ENCODE measurements at regions not wholly inside any gene's neighbourhood (a gene's known extent, or its start where the extent isn't known, plus 50 kb on each side); places are given as distances from the start of the nearest gene placed in this dataset.
"Not testable (repeated sequence)": the region's sequence is repeated elsewhere in the genome, so short reads cannot be mapped to it uniquely, and the experiment has no call there.

GRCh38 chr21:14677013-14677412 lies 130.9 kb upstream of the SAMSN1 start:
- no peak for DNase-seq

- no peak for DNase-seq
Observed at GRCh38 chr21:14675774-14676530, 129.8 kb upstream of the SAMSN1 start.

GRCh38 chr21:14673649-14674048 lies 127.5 kb upstream of the SAMSN1 start:
- no peak for DNase-seq

- no peak for DNase-seq
Observed at GRCh38 chr21:14672466-14672865, 126.4 kb upstream of the SAMSN1 start.

GRCh38 chr21:14670409-14670808 lies 124.3 kb upstream of the SAMSN1 start:
- DNase-seq: no peak

GRCh38 chr21:14669092-14669491 lies 123.0 kb upstream of the SAMSN1 start:
- not testable (repeated sequence) for DNase-seq

GRCh38 chr21:14657241-14658008 lies 111.3 kb upstream of the SAMSN1 start:
- DNase-seq: no peak

- DNase-seq: no peak
Observed at GRCh38 chr21:14646893-14647292, 100.8 kb upstream of the SAMSN1 start.

GRCh38 chr21:14645702-14646101 lies 99.6 kb upstream of the SAMSN1 start:
- no peak for DNase-seq

- DNase-seq: no peak
Observed at GRCh38 chr21:14632359-14632758, 86.2 kb upstream of the SAMSN1 start.

- DNase-seq: no peak
Observed at GRCh38 chr21:14630556-14631069, 84.5 kb upstream of the SAMSN1 start.

- DNase-seq: no peak
Observed at GRCh38 chr21:14629461-14629860, 83.3 kb upstream of the SAMSN1 start.

- not testable (repeated sequence) for DNase-seq
Observed at GRCh38 chr21:14623079-14623478, 77.0 kb upstream of the SAMSN1 start.

GRCh38 chr21:14620152-14620551 lies 74.0 kb upstream of the SAMSN1 start:
- peak; percentile 7 for DNase-seq

- no peak for DNase-seq
Observed at GRCh38 chr21:14617871-14618270, 71.8 kb upstream of the SAMSN1 start.

GRCh38 chr21:14617040-14617393 lies 70.9 kb upstream of the SAMSN1 start:
- no peak for DNase-seq

- DNase-seq: no peak
Observed at GRCh38 chr21:14616380-14617039, 70.4 kb upstream of the SAMSN1 start.

- no peak for DNase-seq
Observed at GRCh38 chr21:14615359-14615974, 69.4 kb upstream of the SAMSN1 start.

GRCh38 chr21:14614287-14614686 lies 68.2 kb upstream of the SAMSN1 start:
- DNase-seq: no peak

- no peak for DNase-seq
Observed at GRCh38 chr21:14613486-14614224, 67.5 kb upstream of the SAMSN1 start.

GRCh38 chr21:14610119-14610518 lies 64.0 kb upstream of the SAMSN1 start:
- not testable (repeated sequence) for DNase-seq

GRCh38 chr21:14609274-14609673 lies 63.2 kb upstream of the SAMSN1 start:
- no peak for DNase-seq
